H1 (cell line): ENCODE measurements at regions not wholly inside any gene's neighbourhood (a gene's known extent, or its start where the extent isn't known, plus 50 kb on each side); places are given as distances from the start of the nearest gene placed in this dataset.

Experiments
- BRCA1 ChIP-seq: IDR thresholded peaks from 2 replicates; pipeline ENCODE4 v1.6.1; 2012; ENCODE audit warnings: low read depth, low read length, improper control_type of control experiment
- CBX5 ChIP-seq: fragments of 300-800, 300-1000 bp; sonication (generic); IDR thresholded peaks from 2 replicates; pipeline ENCODE4 v1.7.1; 2016; ENCODE audit warnings: antibody characterized with exemption, low read length, low read depth
- CHD2 ChIP-seq: IDR thresholded peaks from 2 replicates; pipeline ENCODE4 v1.6.1; 2012; ENCODE audit warnings: low read length, improper control_type of control experiment
- CHD7 ChIP-seq: fragments of 300-600 bp; sonication (generic); IDR thresholded peaks from 2 replicates; pipeline ENCODE4 v1.7.1; 2012; ENCODE audit warnings: low read length, moderate library complexity, mild to moderate bottlenecking, inconsistent platforms; ENCODE audit not compliant: insufficient replicate concordance
- EGR1 ChIP-seq: IDR thresholded peaks from 2 replicates; pipeline ENCODE4 v1.6.1; 2011; ENCODE audit warnings: low read depth, low read length, borderline replicate concordance
- EZH2 ChIP-seq: fragments of 200-600 bp; sonication (generic); IDR thresholded peaks from 2 replicates; pipeline ENCODE4 v1.7.1; 2012; ENCODE audit warnings: low read depth, mild to moderate bottlenecking, moderate library complexity, low read length, inconsistent platforms; ENCODE audit not compliant: severe bottlenecking
- MAFK ChIP-seq: IDR thresholded peaks from 2 replicates; pipeline ENCODE4 v1.6.1; 2012; ENCODE audit warnings: low read depth, mild to moderate bottlenecking, improper control_type of control experiment, low read length
- NANOG ChIP-seq: IDR thresholded peaks from 2 replicates; pipeline ENCODE4 v1.6.1; 2011; ENCODE audit warnings: low read length, low read depth, mild to moderate bottlenecking, inconsistent platforms; ENCODE audit not compliant: insufficient read depth, poor library complexity, severe bottlenecking
- RBBP5 ChIP-seq: IDR thresholded peaks from 2 replicates; pipeline ENCODE4 v1.7.1; 2012; ENCODE audit warnings: low read depth, mild to moderate bottlenecking, inconsistent platforms, low read length, moderate library complexity, borderline replicate concordance
- RXRA ChIP-seq: IDR thresholded peaks from 2 replicates; pipeline ENCODE4 v1.6.1; 2011; ENCODE audit warnings: low read depth, mild to moderate bottlenecking, low read length, moderate library complexity; ENCODE audit not compliant: insufficient read depth
- SP4 ChIP-seq: IDR thresholded peaks from 2 replicates; pipeline ENCODE4 v1.6.1; 2012; ENCODE audit warnings: low read length, inconsistent platforms
- TAF7 ChIP-seq: optimal IDR thresholded peaks from 2 replicates; pipeline ENCODE3; 2011; ENCODE audit warnings: low read depth, mild to moderate bottlenecking, inconsistent platforms, low read length, moderate library complexity, borderline replicate concordance
- TEAD4 ChIP-seq: IDR thresholded peaks from 2 replicates; pipeline ENCODE4 v1.6.1; 2012; ENCODE audit warnings: low read depth, low read length, inconsistent platforms, mixed read lengths

GRCh38 chr10:53748319-53748718, 975.7 kb upstream of the MBL2 start (continued):
- TF ChIP-seq CHD7: no peak
- no peak for TF ChIP-seq EGR1
- TF ChIP-seq RXRA: no peak
- no peak for TF ChIP-seq CHD2
- no peak for TF ChIP-seq NANOG
- no peak for TF ChIP-seq TAF7
- TF ChIP-seq CBX5: no peak
- TF ChIP-seq BRCA1: no peak
- TF ChIP-seq MAFK: no peak
- no peak for TF ChIP-seq TEAD4
- TF ChIP-seq RBBP5: no peak
- no peak for TF ChIP-seq EZH2
- no peak for TF ChIP-seq SP4
